Amniotic epithelial cell (primary cell): ENCODE measurements at regions not wholly inside any gene's neighbourhood (a gene's known extent, or its start where the extent isn't known, plus 50 kb on each side); places are given as distances from the start of the nearest gene placed in this dataset.
A peak's percentile ranks its signal among the peaks of the same experiment; 100 is the strongest.
"Not testable (repeated sequence)": the region's sequence is repeated elsewhere in the genome, so short reads cannot be mapped to it uniquely, and the experiment has no call there.

ENCODE experiments used
- DNase-seq: peaks from one replicate; pipeline ENCODE4 v3.0.0-alpha.2; 2010; ENCODE audit warnings: low read depth

- DNase-seq, result no peak
Measured at GRCh38 chr2:150850641-150851040, 363.2 kb upstream of the RND3 start.

- no peak for DNase-seq
Measured at GRCh38 chr2:150847578-150847977, 360.1 kb upstream of the RND3 start.

- DNase-seq, result no peak
Measured at GRCh38 chr2:150846691-150847090, 359.2 kb upstream of the RND3 start.

GRCh38 chr2:150832686-150833085 is 345.2 kb upstream of the RND3 start:
- no peak for DNase-seq

- DNase-seq, result no peak
Measured at GRCh38 chr2:150824118-150824517, 336.7 kb upstream of the RND3 start.

- no peak for DNase-seq
Measured at GRCh38 chr2:150817422-150817821, 330.0 kb upstream of the RND3 start.

- no peak for DNase-seq
Measured at GRCh38 chr2:150812664-150813367, 325.3 kb upstream of the RND3 start.

GRCh38 chr2:150812066-150812465 is 324.6 kb upstream of the RND3 start:
- DNase-seq, result no peak

GRCh38 chr2:150811259-150811855 is 323.9 kb upstream of the RND3 start:
- DNase-seq, result peak; percentile 15

- DNase-seq, result no peak
Measured at GRCh38 chr2:150809103-150809502, 321.6 kb upstream of the RND3 start.

GRCh38 chr2:150806336-150806735 is 318.9 kb upstream of the RND3 start:
- DNase-seq, result peak; percentile 39

GRCh38 chr2:150803689-150804398 is 316.4 kb upstream of the RND3 start:
- no peak for DNase-seq

GRCh38 chr2:150802635-150803034 is 315.2 kb upstream of the RND3 start:
- DNase-seq, result no peak

GRCh38 chr2:150796236-150796635 is 308.8 kb upstream of the RND3 start:
- not testable (repeated sequence) for DNase-seq

- DNase-seq, result no peak
Measured at GRCh38 chr2:150792780-150793300, 305.4 kb upstream of the RND3 start.

- no peak for DNase-seq
Measured at GRCh38 chr2:150791567-150791966, 304.1 kb upstream of the RND3 start.

- peak; percentile 41 for DNase-seq
Measured at GRCh38 chr2:150789376-150789905, 302.0 kb upstream of the RND3 start.

- DNase-seq, result no peak
Measured at GRCh38 chr2:150788426-150789140, 301.1 kb upstream of the RND3 start.

GRCh38 chr2:150787353-150788093 is 300.1 kb upstream of the RND3 start:
- no peak for DNase-seq

GRCh38 chr2:150784389-150784788 is 296.9 kb upstream of the RND3 start:
- no peak for DNase-seq

- no peak for DNase-seq
Measured at GRCh38 chr2:150783896-150784295, 296.4 kb upstream of the RND3 start.
